Neural cell (in vitro differentiated cells): ENCODE measurements at regions not wholly inside any gene's neighbourhood (a gene's known extent, or its start where the extent isn't known, plus 50 kb on each side); places are given as distances from the start of the nearest gene placed in this dataset.

ENCODE experiments used
- H2AFZ ChIP-seq: fragments of 200-600, 300-800 bp; sonication (generic), shearing (Covaris generic); 2 replicates; pipeline ENCODE4 v1.6.0; 2014; ENCODE audit warnings: low read depth, mild to moderate bottlenecking, antibody characterized with exemption, low read length, moderate library complexity
- H3F3A ChIP-seq: fragments of 200-600 bp; shearing (Covaris generic); 2 replicates; pipeline ENCODE4 v1.6.1; 2016; ENCODE audit warnings: mild to moderate bottlenecking, moderate library complexity, mixed read lengths, antibody characterized with exemption, low read length; ENCODE audit not compliant: insufficient read depth, poor library complexity, severe bottlenecking
- H3K27ac ChIP-seq: fragments of 200-600, 300-800 bp; sonication (generic), shearing (Covaris generic); 2 replicates; pipeline ENCODE4 v1.5.1; 2014; ENCODE audit warnings: mild to moderate bottlenecking, low read length, moderate library complexity
- H3K27me3 ChIP-seq: fragments of 300-800, 200-600 bp; sonication (generic), shearing (Covaris generic); 2 replicates; pipeline ENCODE4 v1.6.0; 2014; ENCODE audit warnings: mild to moderate bottlenecking, low read depth, low read length, moderate library complexity; ENCODE audit not compliant: insufficient read depth
- H3K36me3 ChIP-seq: fragments of 300-800, 200-600 bp; sonication (generic), shearing (Covaris generic); 2 replicates; pipeline ENCODE4 v1.5.1; 2014; ENCODE audit warnings: mild to moderate bottlenecking, antibody characterized with exemption, low read length, moderate library complexity; ENCODE audit not compliant: insufficient read depth
- H3K4me2 ChIP-seq: fragments of 300-800, 200-600 bp; sonication (generic), shearing (Covaris generic); 2 replicates; pipeline ENCODE4 v1.6.0; 2014; ENCODE audit warnings: mild to moderate bottlenecking, low read length
- H3K4me3 ChIP-seq: fragments of 300-800, 200-600 bp; sonication (generic), shearing (Covaris generic); 2 replicates; pipeline ENCODE4 v1.5.1; 2014; ENCODE audit warnings: mild to moderate bottlenecking, low read length, moderate library complexity
- H3K79me2 ChIP-seq: fragments of 200-600 bp; shearing (Covaris generic); replicated peaks from 2 replicates; pipeline ENCODE4 v1.6.0; 2014; ENCODE audit warnings: mild to moderate bottlenecking, low read length, moderate library complexity; ENCODE audit not compliant: insufficient read depth
- H3K9ac ChIP-seq: fragments of 300-800, 200-600 bp; sonication (generic), shearing (Covaris generic); 2 replicates; pipeline ENCODE4 v1.6.1; 2016; ENCODE audit warnings: mild to moderate bottlenecking, low read length, mixed read lengths
- H3K9me2 ChIP-seq: fragments of 200-600 bp; shearing (Covaris generic); 2 replicates; pipeline ENCODE4 v1.6.1; 2016; ENCODE audit warnings: mild to moderate bottlenecking, low read length, mixed read lengths; ENCODE audit not compliant: insufficient read depth
- H3K9me3 ChIP-seq: fragments of 200-600, 300-800 bp; sonication (generic), shearing (Covaris generic); 2 replicates; pipeline ENCODE4 v1.6.1; 2016; ENCODE audit warnings: mild to moderate bottlenecking, mixed run types, low read length, moderate library complexity, mixed read lengths
- H4K20me1 ChIP-seq: fragments of 200-600 bp; shearing (Covaris generic); 2 replicates; pipeline ENCODE4 v1.6.1; 2016; ENCODE audit warnings: mild to moderate bottlenecking, mixed run types; ENCODE audit not compliant: insufficient read depth
- EP300 ChIP-seq: fragments of 450-650 bp; conservative IDR thresholded peaks from 2 replicates; pipeline ENCODE4 v1.6.1; 2014; ENCODE audit warnings: antibody characterized with exemption, mild to moderate bottlenecking, moderate library complexity; ENCODE audit not compliant: poor library complexity, severe bottlenecking
- EZH2 ChIP-seq: fragments of 200-600, 300-800 bp; shearing (Covaris generic), sonication (generic); IDR thresholded peaks from 2 replicates; pipeline ENCODE4 v1.6.1; 2014; ENCODE audit warnings: antibody characterized with exemption, low read length, borderline replicate concordance, mild to moderate bottlenecking; ENCODE audit not compliant: insufficient read depth, poor library complexity, severe bottlenecking
- MXI1 ChIP-seq: fragments of 450-650 bp; conservative IDR thresholded peaks from 2 replicates; pipeline ENCODE4 v1.6.1; 2014; ENCODE audit warnings: antibody characterized with exemption, mild to moderate bottlenecking; ENCODE audit not compliant: poor library complexity, severe bottlenecking
- POLR2AphosphoS5 ChIP-seq: IDR thresholded peaks from 2 replicates; pipeline ENCODE4 v1.6.1; 2012
- RAD21 ChIP-seq: fragments of 450-650 bp; conservative IDR thresholded peaks from 2 replicates; pipeline ENCODE4 v1.6.1; 2014; ENCODE audit warnings: antibody characterized with exemption, mild to moderate bottlenecking, moderate library complexity
- SMC3 ChIP-seq: fragments of 450-650 bp; conservative IDR thresholded peaks from 2 replicates; pipeline ENCODE4 v1.6.1; 2014; ENCODE audit warnings: antibody characterized with exemption, mild to moderate bottlenecking, moderate library complexity; ENCODE audit not compliant: poor library complexity
- TAF1 ChIP-seq: IDR thresholded peaks from 2 replicates; pipeline ENCODE4 v1.6.1; 2012; ENCODE audit warnings: low read depth
- TF ChIP-seq, protein P1 (sequence below): fragments of 450-650 bp; IDR thresholded peaks from 2 replicates; pipeline ENCODE4 v1.5.1; 2014; ENCODE audit warnings: antibody characterized with exemption, mild to moderate bottlenecking, moderate library complexity; ENCODE audit not compliant: poor library complexity, severe bottlenecking
- TF ChIP-seq, protein P2 (sequence below): IDR thresholded peaks from 2 replicates; pipeline ENCODE4 v1.6.1; 2012; ENCODE audit warnings: borderline replicate concordance

GRCh38 chr1:217311269-217311668 lies 319.6 kb downstream of the GPATCH2 start:
- no peak overlapping the region for H3K4me2 ChIP-seq
- no peaks in the 10 kb centered on the region for H3K9me3 ChIP-seq
- H3F3A ChIP-seq = no peaks in the 10 kb centered on the region
- H3K9ac ChIP-seq = no peak overlapping the region
- H3K27ac ChIP-seq = no peak overlapping the region
- TF ChIP-seq, protein P1, sequence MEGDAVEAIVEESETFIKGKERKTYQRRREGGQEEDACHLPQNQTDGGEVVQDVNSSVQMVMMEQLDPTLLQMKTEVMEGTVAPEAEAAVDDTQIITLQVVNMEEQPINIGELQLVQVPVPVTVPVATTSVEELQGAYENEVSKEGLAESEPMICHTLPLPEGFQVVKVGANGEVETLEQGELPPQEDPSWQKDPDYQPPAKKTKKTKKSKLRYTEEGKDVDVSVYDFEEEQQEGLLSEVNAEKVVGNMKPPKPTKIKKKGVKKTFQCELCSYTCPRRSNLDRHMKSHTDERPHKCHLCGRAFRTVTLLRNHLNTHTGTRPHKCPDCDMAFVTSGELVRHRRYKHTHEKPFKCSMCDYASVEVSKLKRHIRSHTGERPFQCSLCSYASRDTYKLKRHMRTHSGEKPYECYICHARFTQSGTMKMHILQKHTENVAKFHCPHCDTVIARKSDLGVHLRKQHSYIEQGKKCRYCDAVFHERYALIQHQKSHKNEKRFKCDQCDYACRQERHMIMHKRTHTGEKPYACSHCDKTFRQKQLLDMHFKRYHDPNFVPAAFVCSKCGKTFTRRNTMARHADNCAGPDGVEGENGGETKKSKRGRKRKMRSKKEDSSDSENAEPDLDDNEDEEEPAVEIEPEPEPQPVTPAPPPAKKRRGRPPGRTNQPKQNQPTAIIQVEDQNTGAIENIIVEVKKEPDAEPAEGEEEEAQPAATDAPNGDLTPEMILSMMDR = no peak
- no peak for TF ChIP-seq RAD21
- no peak for TF ChIP-seq MXI1
- TF ChIP-seq EP300 = no peak
- TF ChIP-seq, protein P2, sequence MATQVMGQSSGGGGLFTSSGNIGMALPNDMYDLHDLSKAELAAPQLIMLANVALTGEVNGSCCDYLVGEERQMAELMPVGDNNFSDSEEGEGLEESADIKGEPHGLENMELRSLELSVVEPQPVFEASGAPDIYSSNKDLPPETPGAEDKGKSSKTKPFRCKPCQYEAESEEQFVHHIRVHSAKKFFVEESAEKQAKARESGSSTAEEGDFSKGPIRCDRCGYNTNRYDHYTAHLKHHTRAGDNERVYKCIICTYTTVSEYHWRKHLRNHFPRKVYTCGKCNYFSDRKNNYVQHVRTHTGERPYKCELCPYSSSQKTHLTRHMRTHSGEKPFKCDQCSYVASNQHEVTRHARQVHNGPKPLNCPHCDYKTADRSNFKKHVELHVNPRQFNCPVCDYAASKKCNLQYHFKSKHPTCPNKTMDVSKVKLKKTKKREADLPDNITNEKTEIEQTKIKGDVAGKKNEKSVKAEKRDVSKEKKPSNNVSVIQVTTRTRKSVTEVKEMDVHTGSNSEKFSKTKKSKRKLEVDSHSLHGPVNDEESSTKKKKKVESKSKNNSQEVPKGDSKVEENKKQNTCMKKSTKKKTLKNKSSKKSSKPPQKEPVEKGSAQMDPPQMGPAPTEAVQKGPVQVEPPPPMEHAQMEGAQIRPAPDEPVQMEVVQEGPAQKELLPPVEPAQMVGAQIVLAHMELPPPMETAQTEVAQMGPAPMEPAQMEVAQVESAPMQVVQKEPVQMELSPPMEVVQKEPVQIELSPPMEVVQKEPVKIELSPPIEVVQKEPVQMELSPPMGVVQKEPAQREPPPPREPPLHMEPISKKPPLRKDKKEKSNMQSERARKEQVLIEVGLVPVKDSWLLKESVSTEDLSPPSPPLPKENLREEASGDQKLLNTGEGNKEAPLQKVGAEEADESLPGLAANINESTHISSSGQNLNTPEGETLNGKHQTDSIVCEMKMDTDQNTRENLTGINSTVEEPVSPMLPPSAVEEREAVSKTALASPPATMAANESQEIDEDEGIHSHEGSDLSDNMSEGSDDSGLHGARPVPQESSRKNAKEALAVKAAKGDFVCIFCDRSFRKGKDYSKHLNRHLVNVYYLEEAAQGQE = no peak
- no peak for TF ChIP-seq TAF1
- no peak for TF ChIP-seq SMC3
- TF ChIP-seq POLR2AphosphoS5 = no peak
- no peak for TF ChIP-seq EZH2
- H2AFZ ChIP-seq = no peak overlapping the region
- H3K9me2 ChIP-seq = no peaks in the 10 kb centered on the region
- H3K79me2 ChIP-seq = no peaks in the 10 kb centered on the region
- H3K27me3 ChIP-seq = no peaks in the 10 kb centered on the region
- no peaks in the 10 kb centered on the region for H4K20me1 ChIP-seq
- H3K36me3 ChIP-seq = no peaks in the 10 kb centered on the region
- H3K4me3 ChIP-seq = no peak overlapping the region

DNA sequence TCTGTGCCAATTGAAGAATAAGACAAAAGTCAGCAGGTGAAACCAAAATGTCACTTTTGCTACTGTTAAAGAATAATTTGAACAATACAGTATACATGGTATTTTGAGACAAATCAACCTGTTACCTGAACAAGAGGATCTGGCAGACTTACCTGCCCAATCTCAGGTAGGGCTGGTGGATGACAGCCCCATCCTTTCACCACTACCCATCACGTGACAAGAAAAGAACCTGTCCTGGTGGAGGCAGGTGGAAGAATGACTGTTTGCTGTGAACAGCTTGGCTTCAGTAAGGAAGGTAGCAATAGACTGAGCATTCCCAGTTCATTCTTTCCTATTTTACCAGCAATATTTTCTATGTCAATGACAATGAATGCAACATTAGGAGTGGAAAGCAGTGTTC lies 349.6 kb downstream of the GPATCH2 start:
- Histone ChIP-seq H2AFZ (no peak overlapping the region), H3K79me2 (no peaks in the 10 kb centered on the region), H4K20me1 (no peaks in the 10 kb centered on the region), H3K9me2 (no peaks in the 10 kb centered on the region), H3K27ac (no peak overlapping the region), H3K4me3 (no peak overlapping the region), H3K27me3 (no peaks in the 10 kb centered on the region), H3K9me3 (no peaks in the 10 kb centered on the region), H3K36me3 (no peaks in the 10 kb centered on the region), H3F3A (no peaks in the 10 kb centered on the region), H3K4me2 (no peak overlapping the region), H3K9ac (no peak overlapping the region)
- TF ChIP-seq, protein P2 = no peak
- TF ChIP-seq POLR2AphosphoS5 (no peak), SMC3 (no peak), TAF1 (no peak), EZH2 (no peak), EP300 (no peak), MXI1 (no peak), RAD21 (no peak)
- TF ChIP-seq, protein P1 = no peak
